HL-60 (cell line): ENCODE measurements at regions not wholly inside any gene's neighbourhood (a gene's known extent, or its start where the extent isn't known, plus 50 kb on each side); places are given as distances from the start of the nearest gene placed in this dataset.

ENCODE experiments used
- POLR2AphosphoS5 ChIP-seq: IDR thresholded peaks from 2 replicates; pipeline ENCODE4 v1.6.1; 2012; ENCODE audit warnings: low read depth
- REST ChIP-seq: IDR thresholded peaks from 2 replicates; pipeline ENCODE4 v1.6.1; 2012; ENCODE audit warnings: low read depth; ENCODE audit not compliant: insufficient replicate concordance
- TF ChIP-seq, protein P1 (sequence below): IDR thresholded peaks from one replicate; pipeline ENCODE4 v1.5.1; 2011; ENCODE audit warnings: low read length, control low read depth, inconsistent platforms; ENCODE audit not compliant: insufficient read depth

GRCh38 chr2:123693836-123694235 lies 331.3 kb upstream of the CNTNAP5 start:
- TF ChIP-seq, protein P1, sequence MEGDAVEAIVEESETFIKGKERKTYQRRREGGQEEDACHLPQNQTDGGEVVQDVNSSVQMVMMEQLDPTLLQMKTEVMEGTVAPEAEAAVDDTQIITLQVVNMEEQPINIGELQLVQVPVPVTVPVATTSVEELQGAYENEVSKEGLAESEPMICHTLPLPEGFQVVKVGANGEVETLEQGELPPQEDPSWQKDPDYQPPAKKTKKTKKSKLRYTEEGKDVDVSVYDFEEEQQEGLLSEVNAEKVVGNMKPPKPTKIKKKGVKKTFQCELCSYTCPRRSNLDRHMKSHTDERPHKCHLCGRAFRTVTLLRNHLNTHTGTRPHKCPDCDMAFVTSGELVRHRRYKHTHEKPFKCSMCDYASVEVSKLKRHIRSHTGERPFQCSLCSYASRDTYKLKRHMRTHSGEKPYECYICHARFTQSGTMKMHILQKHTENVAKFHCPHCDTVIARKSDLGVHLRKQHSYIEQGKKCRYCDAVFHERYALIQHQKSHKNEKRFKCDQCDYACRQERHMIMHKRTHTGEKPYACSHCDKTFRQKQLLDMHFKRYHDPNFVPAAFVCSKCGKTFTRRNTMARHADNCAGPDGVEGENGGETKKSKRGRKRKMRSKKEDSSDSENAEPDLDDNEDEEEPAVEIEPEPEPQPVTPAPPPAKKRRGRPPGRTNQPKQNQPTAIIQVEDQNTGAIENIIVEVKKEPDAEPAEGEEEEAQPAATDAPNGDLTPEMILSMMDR = no peak
- TF ChIP-seq REST (no peak), POLR2AphosphoS5 (no peak)
